ENCODE measurements at regions not wholly inside any gene's neighbourhood (a gene's known extent, or its start where the extent isn't known, plus 50 kb on each side); places are given as distances from the start of the nearest gene placed in this dataset.

- Mint-ChIP-seq H3K4me3 (no peak overlapping the region), H3K9me3 (peaks cover 20% of the 10 kb centered on the region), H3K4me1 (no peaks in the 10 kb centered on the region), H3K27ac (no peak overlapping the region), H3K27me3 (no peaks in the 10 kb centered on the region), H3K36me3 (ENCODE audit: low read depth) (no peaks in the 10 kb centered on the region)
- ATAC-seq (replicated peaks): no peak
These were observed 529.6 kb upstream of the LRRC4C start for GRCh38 chr11:41988951-41989572.

GRCh38 chr11:41989823-41990380 lies 530.5 kb upstream of the LRRC4C start:
- no peak for ATAC-seq (replicated peaks)
- no peak overlapping the region for H3K4me3 Mint-ChIP-seq
- no peaks in the 10 kb centered on the region for H3K4me1 Mint-ChIP-seq
- no peak overlapping the region for H3K27ac Mint-ChIP-seq
- no peaks in the 10 kb centered on the region for H3K36me3 Mint-ChIP-seq (ENCODE audit: low read depth)
- H3K9me3 Mint-ChIP-seq: peaks cover 23% of the 10 kb centered on the region
- no peaks in the 10 kb centered on the region for H3K27me3 Mint-ChIP-seq

GRCh38 chr11:41996533-41996932 lies 537.1 kb upstream of the LRRC4C start:
- no peaks in the 10 kb centered on the region for H3K36me3 Mint-ChIP-seq (ENCODE audit: low read depth)
- peaks cover 10% of the 10 kb centered on the region for H3K9me3 Mint-ChIP-seq
- H3K27ac Mint-ChIP-seq: no peak overlapping the region
- ATAC-seq (replicated peaks): no peak
- H3K4me1 Mint-ChIP-seq: no peaks in the 10 kb centered on the region
- no peaks in the 10 kb centered on the region for H3K27me3 Mint-ChIP-seq
- no peak overlapping the region for H3K4me3 Mint-ChIP-seq

DNA sequence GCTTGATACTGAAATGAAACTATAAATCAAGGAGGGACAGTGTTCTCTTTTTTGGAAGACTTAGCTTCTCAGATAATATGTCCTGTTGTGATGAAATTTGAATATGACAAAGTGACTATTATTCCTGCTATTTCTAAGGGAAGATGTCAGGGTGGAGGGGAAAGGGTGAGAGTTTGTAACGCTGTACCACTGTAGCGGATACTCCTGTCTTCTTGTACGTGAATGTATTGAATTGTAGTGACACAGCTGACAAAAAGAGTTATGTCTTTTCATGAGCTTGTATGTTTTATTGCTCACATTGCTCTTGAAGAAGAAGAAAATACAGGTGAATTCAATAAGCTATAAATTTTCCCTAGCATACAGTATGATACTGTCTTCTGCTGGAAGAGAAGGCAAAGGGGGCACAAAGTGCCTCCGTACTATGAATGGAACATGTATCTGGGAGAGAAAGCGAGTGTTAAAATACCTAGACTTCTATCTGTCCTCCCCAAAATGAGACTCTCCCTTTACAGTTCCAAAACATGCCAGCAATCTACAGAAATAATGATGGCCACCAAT lies 538.5 kb upstream of the LRRC4C start:
- Mint-ChIP-seq H3K4me1 (no peaks in the 10 kb centered on the region), H3K27ac (no peak overlapping the region), H3K36me3 (ENCODE audit: low read depth) (no peaks in the 10 kb centered on the region), H3K9me3 (peaks cover 10% of the 10 kb centered on the region), H3K4me3 (no peak overlapping the region), H3K27me3 (no peaks in the 10 kb centered on the region)
- ATAC-seq (replicated peaks): no peak

DNA sequence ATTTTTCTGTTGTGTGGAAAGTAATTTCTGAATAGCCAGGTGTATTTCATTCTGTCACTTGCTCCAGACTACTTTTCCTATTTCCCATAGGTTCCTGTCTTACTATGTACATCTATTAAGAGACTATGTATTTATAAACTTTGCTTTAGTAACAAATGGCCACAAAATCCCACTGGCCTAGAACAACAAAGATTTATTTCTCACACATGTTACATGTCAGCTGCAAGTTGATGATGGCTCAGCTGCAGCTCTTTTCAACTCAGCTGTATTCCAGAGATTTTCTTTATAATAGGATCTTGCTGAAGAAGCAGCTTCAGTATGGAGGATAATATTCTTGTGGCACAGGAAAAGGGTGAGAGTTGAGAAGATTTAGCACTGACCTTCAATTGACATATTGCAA lies 539.6 kb upstream of the LRRC4C start:
- no peak for ATAC-seq (replicated peaks)
- H3K36me3 Mint-ChIP-seq (ENCODE audit: low read depth): no peaks in the 10 kb centered on the region
- no peak overlapping the region for H3K27ac Mint-ChIP-seq
- no peak overlapping the region for H3K4me3 Mint-ChIP-seq
- no peaks in the 10 kb centered on the region for H3K27me3 Mint-ChIP-seq
- no peaks in the 10 kb centered on the region for H3K4me1 Mint-ChIP-seq
- peaks cover 4% of the 10 kb centered on the region for H3K9me3 Mint-ChIP-seq

GRCh38 chr11:42003801-42004200 lies 544.3 kb upstream of the LRRC4C start:
- H3K9me3 Mint-ChIP-seq: peaks cover 10% of the 10 kb centered on the region
- H3K4me1 Mint-ChIP-seq: no peaks in the 10 kb centered on the region
- ATAC-seq (replicated peaks): no peak
- H3K36me3 Mint-ChIP-seq (ENCODE audit: low read depth): no peaks in the 10 kb centered on the region
- H3K27me3 Mint-ChIP-seq: no peaks in the 10 kb centered on the region
- no peak overlapping the region for H3K4me3 Mint-ChIP-seq
- no peak overlapping the region for H3K27ac Mint-ChIP-seq

DNA sequence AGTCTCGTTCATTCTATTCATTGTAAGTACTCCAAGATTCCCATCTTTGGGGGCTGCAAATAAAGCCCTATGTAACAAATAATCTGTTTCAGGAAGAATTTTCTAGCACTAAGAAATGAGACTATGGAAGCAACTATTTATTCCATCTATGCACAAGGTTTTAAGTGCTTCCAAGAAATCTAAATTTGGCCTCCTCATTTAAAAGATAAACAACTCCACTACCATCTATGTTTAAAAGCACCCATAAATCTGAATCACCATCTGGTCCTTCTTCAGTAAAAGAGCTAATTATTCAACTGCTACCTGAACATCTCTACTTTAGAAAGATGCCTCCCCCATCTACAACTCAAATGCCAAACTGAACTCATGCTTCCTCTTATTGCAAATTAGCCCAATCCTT lies 547.3 kb upstream of the LRRC4C start:
- Mint-ChIP-seq H3K4me3 (no peak overlapping the region), H3K4me1 (no peaks in the 10 kb centered on the region), H3K27me3 (no peaks in the 10 kb centered on the region), H3K9me3 (peaks cover 23% of the 10 kb centered on the region), H3K36me3 (ENCODE audit: low read depth) (no peaks in the 10 kb centered on the region), H3K27ac (no peak overlapping the region)
- no peak for ATAC-seq (replicated peaks)

DNA sequence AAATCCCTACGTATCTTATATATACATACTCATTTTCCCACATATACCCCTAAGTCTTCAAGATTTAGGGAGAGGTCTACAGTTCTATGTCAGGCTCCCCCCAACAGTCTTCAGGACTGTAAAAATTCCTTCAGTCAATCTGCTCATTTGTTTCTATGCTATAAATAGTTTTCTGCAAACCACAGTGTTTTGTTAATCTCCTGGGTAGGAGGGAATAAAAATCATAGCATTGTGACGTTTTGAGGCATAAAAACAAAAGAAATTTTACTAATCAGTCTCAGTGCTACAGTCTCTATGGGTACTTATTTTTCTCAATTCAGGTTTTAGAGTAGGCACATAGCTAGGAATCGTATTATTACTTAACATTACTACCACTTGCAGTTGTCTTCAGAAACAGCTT lies 552.8 kb upstream of the LRRC4C start:
- no peak for ATAC-seq (replicated peaks)
- H3K27ac Mint-ChIP-seq: no peak overlapping the region
- H3K36me3 Mint-ChIP-seq (ENCODE audit: low read depth): no peaks in the 10 kb centered on the region
- H3K27me3 Mint-ChIP-seq: no peaks in the 10 kb centered on the region
- peaks cover 22% of the 10 kb centered on the region for H3K9me3 Mint-ChIP-seq
- no peaks in the 10 kb centered on the region for H3K4me1 Mint-ChIP-seq
- no peak overlapping the region for H3K4me3 Mint-ChIP-seq

DNA sequence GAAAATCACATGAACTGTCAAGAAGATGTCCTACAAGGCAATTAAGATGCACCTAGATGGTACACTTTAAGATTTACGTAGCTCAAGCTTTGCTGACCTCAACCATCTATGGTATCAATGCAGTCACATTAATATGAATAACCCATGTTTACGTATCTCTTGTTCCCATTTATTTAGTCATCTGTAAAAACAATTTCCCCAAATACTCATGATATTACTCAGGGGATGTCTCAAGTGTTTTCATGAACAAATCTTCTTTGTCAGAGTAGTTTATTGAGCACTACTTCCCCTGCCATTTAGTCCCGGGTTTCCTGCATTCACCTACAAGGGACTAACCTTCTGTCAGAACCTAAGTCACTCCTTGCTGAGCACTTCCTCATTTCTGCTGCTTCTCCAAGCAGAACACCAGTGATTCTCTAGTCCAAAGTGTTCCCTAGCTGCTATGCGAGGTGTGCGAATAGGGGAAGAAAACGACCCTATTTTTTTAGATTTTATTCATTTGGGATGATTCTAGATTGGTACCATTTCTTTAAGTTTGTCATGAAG lies 554.3 kb upstream of the LRRC4C start:
- H3K27ac Mint-ChIP-seq: no peak overlapping the region

GRCh38 chr11:42021911-42022310 lies 562.5 kb upstream of the LRRC4C start:
- ATAC-seq (replicated peaks): no peak
- H3K9me3 Mint-ChIP-seq: peaks cover 13% of the 10 kb centered on the region
- no peak overlapping the region for H3K4me3 Mint-ChIP-seq
- no peaks in the 10 kb centered on the region for H3K36me3 Mint-ChIP-seq (ENCODE audit: low read depth)
- H3K27ac Mint-ChIP-seq: no peak overlapping the region
- no peaks in the 10 kb centered on the region for H3K27me3 Mint-ChIP-seq
- H3K4me1 Mint-ChIP-seq: no peaks in the 10 kb centered on the region

More for the DNA sequence above, 554.3 kb upstream of the LRRC4C start:
- Mint-ChIP-seq H3K4me1 (no peaks in the 10 kb centered on the region), H3K27me3 (no peaks in the 10 kb centered on the region), H3K4me3 (no peak overlapping the region), H3K9me3 (peaks cover 21% of the 10 kb centered on the region), H3K36me3 (ENCODE audit: low read depth) (no peaks in the 10 kb centered on the region)
- no peak for ATAC-seq (replicated peaks)

DNA sequence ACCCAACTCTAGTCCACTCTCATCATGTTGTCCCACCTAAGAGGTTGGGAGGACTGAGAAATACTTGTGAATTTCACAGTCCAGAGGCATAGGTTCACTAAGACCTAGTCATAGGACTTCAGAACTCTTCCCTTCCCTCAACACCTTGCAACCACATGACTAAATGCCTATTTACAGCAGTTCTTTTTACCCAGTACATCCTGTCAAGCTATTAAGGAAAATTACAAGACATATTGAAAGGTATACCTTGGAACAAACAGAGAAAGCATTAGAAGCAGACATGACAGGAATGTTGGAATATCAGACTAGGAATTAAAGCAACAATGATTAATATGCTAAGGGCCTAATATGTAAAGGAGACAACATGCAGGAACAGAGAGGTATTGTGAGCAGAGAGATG lies 563.8 kb upstream of the LRRC4C start:
- H3K36me3 Mint-ChIP-seq (ENCODE audit: low read depth): no peaks in the 10 kb centered on the region
- H3K27me3 Mint-ChIP-seq: no peaks in the 10 kb centered on the region
- H3K9me3 Mint-ChIP-seq: peaks cover 13% of the 10 kb centered on the region
- no peak for ATAC-seq (replicated peaks)
- H3K27ac Mint-ChIP-seq: no peak overlapping the region
- no peaks in the 10 kb centered on the region for H3K4me1 Mint-ChIP-seq
- no peak overlapping the region for H3K4me3 Mint-ChIP-seq

DNA sequence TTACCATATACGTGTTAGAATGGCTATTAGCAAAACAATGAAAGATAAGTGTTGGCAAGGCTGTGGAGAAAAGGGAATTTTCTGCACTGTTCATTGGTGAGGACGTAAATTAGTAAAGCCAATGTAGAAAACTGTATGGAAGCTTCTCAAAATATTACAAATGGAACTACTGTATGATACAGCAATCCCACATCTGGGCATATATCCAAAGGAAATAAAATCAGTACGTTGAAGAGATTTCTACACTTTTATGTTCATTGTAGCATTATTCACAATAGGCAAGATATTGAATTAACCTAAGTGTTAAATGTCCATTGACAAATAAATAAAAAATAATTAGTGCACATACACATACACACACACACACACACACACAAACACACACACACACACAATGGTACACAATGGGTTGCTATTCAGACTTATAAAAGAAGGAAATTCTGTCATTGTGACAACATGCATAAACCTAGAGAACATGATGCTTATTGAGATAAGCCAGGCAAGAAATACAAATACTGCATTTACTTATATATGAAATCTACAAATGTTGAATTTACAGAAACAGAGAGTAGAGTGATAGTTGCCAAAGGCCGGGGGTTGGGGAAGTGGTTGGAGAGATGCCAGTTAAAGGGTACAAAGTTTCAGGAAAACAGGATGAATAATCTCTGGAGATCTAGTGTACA lies 565.8 kb upstream of the LRRC4C start:
- Mint-ChIP-seq H3K27me3 (no peaks in the 10 kb centered on the region), H3K27ac (no peak overlapping the region), H3K4me1 (no peaks in the 10 kb centered on the region), H3K4me3 (no peak overlapping the region), H3K9me3 (peaks cover 12% of the 10 kb centered on the region), H3K36me3 (ENCODE audit: low read depth) (no peaks in the 10 kb centered on the region)
- ATAC-seq (replicated peaks): no peak

GRCh38 chr11:42034826-42035225 lies 575.4 kb upstream of the LRRC4C start:
- no peaks in the 10 kb centered on the region for H3K4me1 Mint-ChIP-seq
- H3K4me3 Mint-ChIP-seq: no peak overlapping the region
- peaks cover 10% of the 10 kb centered on the region for H3K9me3 Mint-ChIP-seq
- no peaks in the 10 kb centered on the region for H3K36me3 Mint-ChIP-seq (ENCODE audit: low read depth)
- no peak overlapping the region for H3K27ac Mint-ChIP-seq
- no peaks in the 10 kb centered on the region for H3K27me3 Mint-ChIP-seq
- no peak for ATAC-seq (replicated peaks)

GRCh38 chr11:42036201-42036600 lies 576.7 kb upstream of the LRRC4C start:
- Mint-ChIP-seq H3K27me3 (no peaks in the 10 kb centered on the region), H3K36me3 (ENCODE audit: low read depth) (no peaks in the 10 kb centered on the region), H3K27ac (no peak overlapping the region), H3K9me3 (peaks cover 12% of the 10 kb centered on the region), H3K4me3 (no peak overlapping the region), H3K4me1 (no peaks in the 10 kb centered on the region)
- no peak for ATAC-seq (replicated peaks)

DNA sequence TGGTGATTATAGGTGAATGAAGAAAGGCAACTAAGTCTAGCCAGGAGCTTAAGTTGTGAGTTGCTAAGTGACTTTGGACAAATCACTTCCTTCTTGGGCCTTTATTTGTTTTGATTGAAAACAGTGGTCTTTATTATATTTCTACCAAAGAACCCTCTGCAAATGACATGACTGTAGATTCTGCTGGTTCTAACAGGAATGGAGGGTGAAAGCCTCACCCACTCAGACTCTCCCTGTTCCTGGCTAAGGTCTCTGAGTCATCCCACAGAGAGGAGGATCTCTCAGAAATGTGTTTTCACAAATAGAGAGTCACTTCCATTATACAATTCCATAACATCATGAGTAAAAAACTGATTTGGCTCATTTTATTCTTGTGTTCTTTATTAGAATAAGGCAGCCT lies 583.9 kb upstream of the LRRC4C start:
- Mint-ChIP-seq H3K4me3 (no peak overlapping the region), H3K4me1 (no peaks in the 10 kb centered on the region), H3K27ac (no peak overlapping the region), H3K9me3 (peaks cover 21% of the 10 kb centered on the region), H3K27me3 (no peaks in the 10 kb centered on the region), H3K36me3 (ENCODE audit: low read depth) (no peaks in the 10 kb centered on the region)
- ATAC-seq (replicated peaks): no peak

Measured in activated T-helper 17 cell treated with anti-CD3 and anti-CD28 coated beads, Interleukin-2, amount 50 U/mL, for 72 hours (primary cell).